Stimulated activated CD8-positive, alpha-beta memory T cell treated with anti-CD3 and anti-CD28 coated beads, Interleukin-15, amount 100 ng/mL, for 48 hours (primary cell): ENCODE measurements at regions not wholly inside any gene's neighbourhood (a gene's known extent, or its start where the extent isn't known, plus 50 kb on each side); places are given as distances from the start of the nearest gene placed in this dataset.
"Not testable (repeated sequence)": the region's sequence is repeated elsewhere in the genome, so short reads cannot be mapped to it uniquely, and the experiment has no call there.

Source experiments
- DNase-seq, 2 donors: peaks; one replicate each; pipeline ENCODE4 v3.0.0-alpha.2; 2020; ENCODE audit warnings: low read depth in 2 of 2

- DNase-seq = no peak
Observed at GRCh38 chr20:48154040-48154765, 368.9 kb upstream of the SULF2 start.

- no peak for DNase-seq
Observed at GRCh38 chr20:48153523-48153922, 368.2 kb upstream of the SULF2 start.

GRCh38 chr20:48153103-48153502 lies 367.8 kb upstream of the SULF2 start:
- no peak for DNase-seq

GRCh38 chr20:48150568-48150967 lies 365.3 kb upstream of the SULF2 start:
- DNase-seq = no peak

GRCh38 chr20:48149902-48150301 lies 364.6 kb upstream of the SULF2 start:
- DNase-seq = no peak

GRCh38 chr20:48148916-48149672 lies 363.8 kb upstream of the SULF2 start:
- DNase-seq = no peak

- no peak for DNase-seq
Observed at GRCh38 chr20:48148020-48148419, 362.7 kb upstream of the SULF2 start.

GRCh38 chr20:48147311-48147710 lies 362.0 kb upstream of the SULF2 start:
- DNase-seq = no peak

GRCh38 chr20:48146877-48147276 lies 361.6 kb upstream of the SULF2 start:
- no peak for DNase-seq

- no peak for DNase-seq
Observed at GRCh38 chr20:48146308-48146707, 361.0 kb upstream of the SULF2 start.

- no peak for DNase-seq
Observed at GRCh38 chr20:48143435-48144081, 358.3 kb upstream of the SULF2 start.

- no peak for DNase-seq
Observed at GRCh38 chr20:48142516-48142773, 357.2 kb upstream of the SULF2 start.

- DNase-seq = no peak
Observed at GRCh38 chr20:48141660-48142515, 356.6 kb upstream of the SULF2 start.

- no peak for DNase-seq
Observed at GRCh38 chr20:48139262-48140041, 354.2 kb upstream of the SULF2 start.

- no peak for DNase-seq
Observed at GRCh38 chr20:48132834-48133233, 347.6 kb upstream of the SULF2 start.

GRCh38 chr20:48131581-48131980 lies 346.3 kb upstream of the SULF2 start:
- no peak for DNase-seq

GRCh38 chr20:48129345-48129942 lies 344.2 kb upstream of the SULF2 start:
- DNase-seq = no peak

GRCh38 chr20:48128436-48128835 lies 343.2 kb upstream of the SULF2 start:
- DNase-seq = no peak

GRCh38 chr20:48127964-48128363 lies 342.7 kb upstream of the SULF2 start:
- not testable (repeated sequence) for DNase-seq

- not testable (repeated sequence) for DNase-seq
Observed at GRCh38 chr20:48127133-48127532, 341.9 kb upstream of the SULF2 start.

GRCh38 chr20:48126227-48126740 lies 341.0 kb upstream of the SULF2 start:
- no peak for DNase-seq
